ENCODE measurements at regions not wholly inside any gene's neighbourhood (a gene's known extent, or its start where the extent isn't known, plus 50 kb on each side); places are given as distances from the start of the nearest gene placed in this dataset.
"Not testable (repeated sequence)": the region's sequence is repeated elsewhere in the genome, so short reads cannot be mapped to it uniquely, and the experiment has no call there.

GRCh38 chr4:71872767-71873415, 89.0 kb upstream of the GC start:
- H2AFZ ChIP-seq (ENCODE audit: low read length) = no peak overlapping the region
- no peak overlapping the region for H3K4me2 ChIP-seq (ENCODE audit: insufficient read depth, low read length, poor library complexity, severe bottlenecking)
- H4K91ac ChIP-seq (ENCODE audit: low read depth, low read length, poor library complexity) = no peak overlapping the region
- no peak overlapping the region for H3K27ac ChIP-seq (replicated peaks; ENCODE audit: low read length)
- no peak for DNase-seq (ENCODE audit: low spot score)
- H3K79me1 ChIP-seq (ENCODE audit: low read depth, low read length) = no peaks in the 10 kb centered on the region
- H3K9ac ChIP-seq (ENCODE audit: low read depth, low read length, poor library complexity) = no peak overlapping the region
- no peak overlapping the region for H3K23ac ChIP-seq (ENCODE audit: low read depth, low read length, poor library complexity)
- no peak overlapping the region for H2BK120ac ChIP-seq (ENCODE audit: low read depth, low read length)
- no peak overlapping the region for H3K14ac ChIP-seq (ENCODE audit: low read length)
- H3K4ac ChIP-seq (ENCODE audit: low read length) = no peak overlapping the region
- no CpG with 5 or more reads among the region's 4 CpGs for WGBS, 2 donors (ENCODE audit: extremely low coverage in 2 of 2, insufficient read length in 2 of 2, insufficient replicate concordance in 1 of 2)
- no peaks in the 10 kb centered on the region for H3K4me1 ChIP-seq (ENCODE audit: control insufficient read depth in 2 of 2, insufficient read depth in 1 of 2, low read depth in 1 of 2, low read length in 2 of 2)
- H3K36me3 ChIP-seq (replicated peaks in 1 of 2; ENCODE audit: control insufficient read depth in 2 of 2, insufficient read depth in 2 of 2, low read length in 2 of 2) = no peaks in the 10 kb centered on the region
- no peak overlapping the region for H2BK15ac ChIP-seq (ENCODE audit: low read length)
- no peak overlapping the region for H3K4me3 ChIP-seq (ENCODE audit: low read length in 2 of 2)
- H2BK12ac ChIP-seq (ENCODE audit: low read length) = no peak overlapping the region
- H3K18ac ChIP-seq (ENCODE audit: low read length) = no peak overlapping the region
- no peaks in the 10 kb centered on the region for H3K9me3 ChIP-seq (replicated peaks in 1 of 2; ENCODE audit: control insufficient read depth in 2 of 2, insufficient read depth in 1 of 2, low read depth in 1 of 2, low read length in 2 of 2)
- H4K8ac ChIP-seq (ENCODE audit: low read depth, low read length) = no peak overlapping the region
- no peak overlapping the region for H2AK5ac ChIP-seq (ENCODE audit: low read depth, low read length)
- no peak overlapping the region for H2BK5ac ChIP-seq (ENCODE audit: low read length)
- no peaks in the 10 kb centered on the region for H3K27me3 ChIP-seq (ENCODE audit: control insufficient read depth in 3 of 3, insufficient read depth in 3 of 3, low read depth in 1 of 3, low read length in 3 of 3)

GRCh38 chr4:71878376-71878775, 94.5 kb upstream of the GC start:
- no peak overlapping the region for H2BK120ac ChIP-seq (ENCODE audit: low read depth, low read length)
- no peak overlapping the region for H3K4me3 ChIP-seq (ENCODE audit: low read length in 2 of 2)
- no peak overlapping the region for H2AFZ ChIP-seq (ENCODE audit: low read length)
- H3K27me3 ChIP-seq (ENCODE audit: control insufficient read depth in 3 of 3, insufficient read depth in 3 of 3, low read depth in 1 of 3, low read length in 3 of 3) = no peaks in the 10 kb centered on the region
- H3K79me1 ChIP-seq (ENCODE audit: low read depth, low read length) = no peaks in the 10 kb centered on the region
- no peak overlapping the region for H2AK5ac ChIP-seq (ENCODE audit: low read depth, low read length)
- WGBS, 2 donors (ENCODE audit: extremely low coverage in 2 of 2, insufficient read length in 2 of 2, insufficient replicate concordance in 1 of 2) = no CpG with 5 or more reads among the region's 2 CpGs
- no peaks in the 10 kb centered on the region for H3K4me1 ChIP-seq (ENCODE audit: control insufficient read depth in 2 of 2, insufficient read depth in 1 of 2, low read depth in 1 of 2, low read length in 2 of 2)
- H3K9me3 ChIP-seq (replicated peaks in 1 of 2; ENCODE audit: control insufficient read depth in 2 of 2, insufficient read depth in 1 of 2, low read depth in 1 of 2, low read length in 2 of 2) = no peaks in the 10 kb centered on the region
- H3K27ac ChIP-seq (replicated peaks; ENCODE audit: low read length) = no peak overlapping the region
- H4K91ac ChIP-seq (ENCODE audit: low read depth, low read length, poor library complexity) = no peak overlapping the region
- H3K14ac ChIP-seq (ENCODE audit: low read length) = no peak overlapping the region
- H3K18ac ChIP-seq (ENCODE audit: low read length) = no peak overlapping the region
- H2BK12ac ChIP-seq (ENCODE audit: low read length) = no peak overlapping the region
- no peak overlapping the region for H4K8ac ChIP-seq (ENCODE audit: low read depth, low read length)
- H3K9ac ChIP-seq (ENCODE audit: low read depth, low read length, poor library complexity) = no peak overlapping the region
- H2BK5ac ChIP-seq (ENCODE audit: low read length) = no peak overlapping the region
- no peak overlapping the region for H3K23ac ChIP-seq (ENCODE audit: low read depth, low read length, poor library complexity)
- no peak overlapping the region for H2BK15ac ChIP-seq (ENCODE audit: low read length)
- no peaks in the 10 kb centered on the region for H3K36me3 ChIP-seq (replicated peaks in 1 of 2; ENCODE audit: control insufficient read depth in 2 of 2, insufficient read depth in 2 of 2, low read length in 2 of 2)
- no peak overlapping the region for H3K4ac ChIP-seq (ENCODE audit: low read length)
- DNase-seq (ENCODE audit: low spot score) = no peak
- no peak overlapping the region for H3K4me2 ChIP-seq (ENCODE audit: insufficient read depth, low read length, poor library complexity, severe bottlenecking)

GRCh38 chr4:71882113-71882841, 98.4 kb upstream of the GC start:
- no peak overlapping the region for H2AK5ac ChIP-seq (ENCODE audit: low read depth, low read length)
- H3K23ac ChIP-seq (ENCODE audit: low read depth, low read length, poor library complexity) = no peak overlapping the region
- no peak overlapping the region for H3K9ac ChIP-seq (ENCODE audit: low read depth, low read length, poor library complexity)
- no peak overlapping the region for H2BK5ac ChIP-seq (ENCODE audit: low read length)
- H3K79me1 ChIP-seq (ENCODE audit: low read depth, low read length) = no peaks in the 10 kb centered on the region
- no peak overlapping the region for H3K14ac ChIP-seq (ENCODE audit: low read length)
- no peak for DNase-seq (ENCODE audit: low spot score)
- no peaks in the 10 kb centered on the region for H3K4me1 ChIP-seq (ENCODE audit: control insufficient read depth in 2 of 2, insufficient read depth in 1 of 2, low read depth in 1 of 2, low read length in 2 of 2)
- H2AFZ ChIP-seq (ENCODE audit: low read length) = no peak overlapping the region
- H4K8ac ChIP-seq (ENCODE audit: low read depth, low read length) = no peak overlapping the region
- no peak overlapping the region for H3K4ac ChIP-seq (ENCODE audit: low read length)
- H3K27me3 ChIP-seq (ENCODE audit: control insufficient read depth in 3 of 3, insufficient read depth in 3 of 3, low read depth in 1 of 3, low read length in 3 of 3) = no peaks in the 10 kb centered on the region
- WGBS, 2 donors (ENCODE audit: extremely low coverage in 2 of 2, insufficient read length in 2 of 2, insufficient replicate concordance in 1 of 2) = no CpG with 5 or more reads among the region's 6 CpGs
- no peak overlapping the region for H2BK15ac ChIP-seq (ENCODE audit: low read length)
- no peaks in the 10 kb centered on the region for H3K9me3 ChIP-seq (replicated peaks in 1 of 2; ENCODE audit: control insufficient read depth in 2 of 2, insufficient read depth in 1 of 2, low read depth in 1 of 2, low read length in 2 of 2)
- H3K36me3 ChIP-seq (replicated peaks in 1 of 2; ENCODE audit: control insufficient read depth in 2 of 2, insufficient read depth in 2 of 2, low read length in 2 of 2) = no peaks in the 10 kb centered on the region
- no peak overlapping the region for H2BK120ac ChIP-seq (ENCODE audit: low read depth, low read length)
- H3K18ac ChIP-seq (ENCODE audit: low read length) = no peak overlapping the region
- no peak overlapping the region for H4K91ac ChIP-seq (ENCODE audit: low read depth, low read length, poor library complexity)
- H2BK12ac ChIP-seq (ENCODE audit: low read length) = no peak overlapping the region
- no peak overlapping the region for H3K4me2 ChIP-seq (ENCODE audit: insufficient read depth, low read length, poor library complexity, severe bottlenecking)
- no peak overlapping the region for H3K4me3 ChIP-seq (ENCODE audit: low read length in 2 of 2)
- H3K27ac ChIP-seq (replicated peaks; ENCODE audit: low read length) = no peak overlapping the region

DNA sequence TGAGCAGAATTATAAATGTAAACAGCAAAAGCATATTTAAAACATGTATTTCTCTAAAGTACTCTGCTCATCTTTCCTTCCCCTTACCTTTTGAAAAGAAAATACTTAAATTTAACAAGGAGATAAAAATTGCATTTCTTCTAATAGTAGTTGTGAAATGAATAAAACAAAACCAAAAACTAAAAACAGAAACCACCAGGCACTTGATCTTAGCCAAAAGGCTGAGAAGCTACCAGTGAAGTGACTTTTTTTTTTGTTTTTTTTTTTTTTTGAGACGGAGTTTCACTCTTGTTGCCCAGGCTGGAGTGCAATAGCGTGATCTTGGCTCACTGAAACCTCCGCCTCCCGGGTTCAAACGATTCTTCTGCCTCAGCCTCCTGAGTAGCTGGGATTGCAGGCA, 116.5 kb upstream of the GC start:
- not testable (repeated sequence) for H4K91ac ChIP-seq (ENCODE audit: low read depth, low read length, poor library complexity); H2AFZ ChIP-seq (ENCODE audit: low read length); H3K9me3 ChIP-seq (replicated peaks in 1 of 2; ENCODE audit: control insufficient read depth in 2 of 2, insufficient read depth in 1 of 2, low read depth in 1 of 2, low read length in 2 of 2); H3K4me2 ChIP-seq (ENCODE audit: insufficient read depth, low read length, poor library complexity, severe bottlenecking); H3K4ac ChIP-seq (ENCODE audit: low read length); H3K23ac ChIP-seq (ENCODE audit: low read depth, low read length, poor library complexity); H3K18ac ChIP-seq (ENCODE audit: low read length); H3K36me3 ChIP-seq (replicated peaks in 1 of 2; ENCODE audit: control insufficient read depth in 2 of 2, insufficient read depth in 2 of 2, low read length in 2 of 2); H2BK120ac ChIP-seq (ENCODE audit: low read depth, low read length); H3K9ac ChIP-seq (ENCODE audit: low read depth, low read length, poor library complexity); H2BK12ac ChIP-seq (ENCODE audit: low read length); H3K79me1 ChIP-seq (ENCODE audit: low read depth, low read length); H2BK5ac ChIP-seq (ENCODE audit: low read length); H2AK5ac ChIP-seq (ENCODE audit: low read depth, low read length); H4K8ac ChIP-seq (ENCODE audit: low read depth, low read length); H3K4me3 ChIP-seq (ENCODE audit: low read length in 2 of 2); H2BK15ac ChIP-seq (ENCODE audit: low read length); H3K27ac ChIP-seq (replicated peaks; ENCODE audit: low read length); H3K14ac ChIP-seq (ENCODE audit: low read length); DNase-seq (ENCODE audit: low spot score); H3K4me1 ChIP-seq (ENCODE audit: control insufficient read depth in 2 of 2, insufficient read depth in 1 of 2, low read depth in 1 of 2, low read length in 2 of 2); H3K27me3 ChIP-seq (ENCODE audit: control insufficient read depth in 3 of 3, insufficient read depth in 3 of 3, low read depth in 1 of 3, low read length in 3 of 3)
- no CpG with 5 or more reads among the region's 5 CpGs for WGBS, 2 donors (ENCODE audit: extremely low coverage in 2 of 2, insufficient read length in 2 of 2, insufficient replicate concordance in 1 of 2)

All from neuronal stem cell (in vitro differentiated cells).